Brain microvascular endothelial cell (primary cell): ENCODE measurements at regions not wholly inside any gene's neighbourhood (a gene's known extent, or its start where the extent isn't known, plus 50 kb on each side); places are given as distances from the start of the nearest gene placed in this dataset.
"Not testable (repeated sequence)": the region's sequence is repeated elsewhere in the genome, so short reads cannot be mapped to it uniquely, and the experiment has no call there.

Experiments
- DNase-seq: peaks from one replicate; pipeline ENCODE4 v3.0.0-alpha.2; 2020
- H3K27ac ChIP-seq: fragments of 250-450 bp; sonication (Bioruptor Pico); 2 replicates; pipeline ENCODE4 v1.5.1; 2020; ENCODE audit warnings: mild to moderate bottlenecking, moderate library complexity
- H3K27me3 ChIP-seq: fragments of 250-450 bp; sonication (Bioruptor Pico); replicated peaks from 2 replicates; pipeline ENCODE4 v1.5.1; 2020; ENCODE audit warnings: mild to moderate bottlenecking
- H3K36me3 ChIP-seq: fragments of 250-450 bp; sonication (Bioruptor Pico); replicated peaks from 2 replicates; pipeline ENCODE4 v1.5.1; 2020; ENCODE audit warnings: mild to moderate bottlenecking
- H3K4me3 ChIP-seq: 2 replicates; pipeline ENCODE4 v1.5.1; 2011; ENCODE audit warnings: low read depth, mild to moderate bottlenecking, control low read depth, low read length, moderate library complexity
- in situ Hi-C: cut with HindIII; loops from 2 replicates; pipeline ENCODE4 v1.10.0; 2017; ENCODE audit warnings: low sequenced_read_pairs, low pct_ligation_motif_present
- TF ChIP-seq, protein P1 (sequence below): IDR thresholded peaks from 2 replicates; pipeline ENCODE4 v1.5.1; 2011; ENCODE audit warnings: low read depth, mild to moderate bottlenecking, moderate library complexity, low read length, control low read depth, inconsistent platforms; ENCODE audit errors: missing control alignments

DNA sequence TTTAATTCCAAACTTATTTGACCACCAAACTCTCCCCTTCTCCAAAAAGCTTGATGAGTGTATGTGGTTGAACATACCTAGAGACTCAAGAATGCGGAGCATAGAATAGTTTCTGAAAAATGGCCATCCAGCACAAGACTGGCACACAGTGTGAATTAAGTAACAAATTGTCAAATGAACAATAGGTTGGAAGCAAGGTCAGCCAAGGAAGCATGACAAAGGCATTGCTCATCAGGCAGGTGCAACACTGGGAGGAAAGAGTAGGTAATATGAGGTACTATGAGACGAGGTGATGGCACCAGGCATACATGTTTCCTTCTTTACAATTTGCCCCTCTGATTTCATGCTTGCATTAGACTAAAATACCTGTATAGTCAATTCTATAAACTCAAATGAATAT, 73.7 kb downstream of the DKK1 start:
- Histone ChIP-seq H3K4me3 (no peak overlapping the region), H3K36me3 (no peaks in the 10 kb centered on the region), H3K27ac (no peak overlapping the region), H3K27me3 (no peaks in the 10 kb centered on the region)
- no peak for DNase-seq
- TF ChIP-seq, protein P1, sequence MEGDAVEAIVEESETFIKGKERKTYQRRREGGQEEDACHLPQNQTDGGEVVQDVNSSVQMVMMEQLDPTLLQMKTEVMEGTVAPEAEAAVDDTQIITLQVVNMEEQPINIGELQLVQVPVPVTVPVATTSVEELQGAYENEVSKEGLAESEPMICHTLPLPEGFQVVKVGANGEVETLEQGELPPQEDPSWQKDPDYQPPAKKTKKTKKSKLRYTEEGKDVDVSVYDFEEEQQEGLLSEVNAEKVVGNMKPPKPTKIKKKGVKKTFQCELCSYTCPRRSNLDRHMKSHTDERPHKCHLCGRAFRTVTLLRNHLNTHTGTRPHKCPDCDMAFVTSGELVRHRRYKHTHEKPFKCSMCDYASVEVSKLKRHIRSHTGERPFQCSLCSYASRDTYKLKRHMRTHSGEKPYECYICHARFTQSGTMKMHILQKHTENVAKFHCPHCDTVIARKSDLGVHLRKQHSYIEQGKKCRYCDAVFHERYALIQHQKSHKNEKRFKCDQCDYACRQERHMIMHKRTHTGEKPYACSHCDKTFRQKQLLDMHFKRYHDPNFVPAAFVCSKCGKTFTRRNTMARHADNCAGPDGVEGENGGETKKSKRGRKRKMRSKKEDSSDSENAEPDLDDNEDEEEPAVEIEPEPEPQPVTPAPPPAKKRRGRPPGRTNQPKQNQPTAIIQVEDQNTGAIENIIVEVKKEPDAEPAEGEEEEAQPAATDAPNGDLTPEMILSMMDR: no peak
- in situ Hi-C loops: no loop called here

GRCh38 chr10:52390388-52390787, 76.3 kb downstream of the DKK1 start:
- no peak overlapping the region for H3K27ac ChIP-seq
- H3K36me3 ChIP-seq: no peaks in the 10 kb centered on the region
- H3K27me3 ChIP-seq: no peaks in the 10 kb centered on the region
- TF ChIP-seq, protein P1: no peak
- H3K4me3 ChIP-seq: no peak overlapping the region
- DNase-seq: no peak
- in situ Hi-C loops: no loop called here

DNA sequence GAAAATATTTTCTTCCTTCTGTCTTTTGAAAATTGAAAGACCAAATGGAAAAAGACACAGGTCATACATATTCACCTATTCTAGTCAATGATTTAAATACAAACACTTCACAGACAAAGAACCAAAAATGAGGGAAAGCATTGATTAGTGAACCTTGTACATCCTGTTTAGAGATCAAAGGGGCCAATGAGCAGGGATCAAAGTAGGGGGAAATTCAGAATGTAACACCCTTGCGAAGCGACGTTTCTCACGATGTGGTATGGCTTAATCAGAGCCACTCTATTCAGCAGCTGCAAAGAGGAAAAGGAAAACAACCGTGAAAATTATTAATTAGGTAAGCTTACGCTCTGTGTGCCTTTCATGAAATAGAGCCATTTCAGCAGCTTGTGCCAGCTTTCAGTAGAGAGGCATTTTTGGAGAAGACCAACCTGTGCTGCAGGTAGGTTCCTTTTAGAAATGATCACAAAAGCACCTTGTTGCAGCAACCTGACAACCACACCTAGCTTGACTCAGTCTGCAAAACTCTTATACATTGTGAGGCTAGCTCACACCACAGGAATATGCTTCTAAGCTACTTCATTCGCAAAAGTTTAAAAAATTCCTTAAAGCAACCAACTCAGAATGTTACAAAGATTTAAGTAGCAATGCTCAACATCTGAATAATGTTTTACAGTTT, 78.0 kb downstream of the DKK1 start:
- Histone ChIP-seq H3K27ac (no peak overlapping the region), H3K36me3 (no peaks in the 10 kb centered on the region), H3K27me3 (no peaks in the 10 kb centered on the region), H3K4me3 (no peak overlapping the region)
- no peak for DNase-seq
- in situ Hi-C loops: no loop called here
- TF ChIP-seq, protein P1: no peak

DNA sequence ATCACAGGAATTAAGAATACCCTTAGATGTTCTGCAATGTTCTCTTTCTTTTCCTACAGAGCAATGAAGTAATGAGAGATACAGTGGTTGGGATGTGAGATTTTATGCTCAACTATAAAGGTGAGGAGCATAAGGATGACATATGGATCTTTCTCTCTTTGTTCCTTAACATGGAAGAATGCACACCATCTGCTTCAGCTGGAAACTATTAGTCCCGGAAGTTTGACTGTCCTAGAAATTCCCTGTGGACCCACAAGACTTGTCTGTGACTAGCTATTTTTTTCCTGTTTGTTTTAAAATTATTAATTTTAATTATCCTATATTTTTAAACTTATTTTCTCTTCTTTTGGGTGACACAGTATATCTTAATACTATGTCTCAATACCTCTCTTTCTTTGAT, 80.2 kb downstream of the DKK1 start:
- TF ChIP-seq, protein P1: no peak
- Histone ChIP-seq H3K27me3 (no peaks in the 10 kb centered on the region), H3K4me3 (no peak overlapping the region), H3K27ac (no peak overlapping the region), H3K36me3 (no peaks in the 10 kb centered on the region)
- in situ Hi-C loops: no loop called here
- no peak for DNase-seq

- TF ChIP-seq, protein P1: no peak
- Histone ChIP-seq H3K27me3 (no peaks in the 10 kb centered on the region), H3K36me3 (no peaks in the 10 kb centered on the region), H3K27ac (no peak overlapping the region), H3K4me3 (no peak overlapping the region)
- in situ Hi-C loops: no loop called here
- DNase-seq: peak; percentile 59
Observed at GRCh38 chr10:52400562-52400961, 86.5 kb downstream of the DKK1 start.

DNA sequence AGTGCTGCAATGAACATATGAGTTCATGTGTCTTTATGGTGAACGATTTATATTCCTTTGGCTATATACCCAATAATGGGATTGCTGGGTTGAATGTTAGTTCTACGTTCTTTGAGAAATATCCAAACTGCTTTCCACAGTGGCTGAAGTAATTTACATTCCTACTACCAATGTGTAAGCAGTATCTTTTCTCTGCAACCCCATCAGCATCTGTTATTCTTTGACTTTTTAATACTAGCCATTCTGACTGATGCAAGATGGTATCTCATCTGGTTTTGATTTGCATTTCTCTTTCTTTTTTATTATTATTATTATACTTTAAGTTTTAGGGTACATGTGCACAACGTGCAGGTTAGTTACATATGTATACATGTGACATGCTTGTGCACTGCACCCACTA, 89.7 kb downstream of the DKK1 start:
- H3K4me3 ChIP-seq, H3K36me3 ChIP-seq, in situ Hi-C loops, DNase-seq, H3K27me3 ChIP-seq, H3K27ac ChIP-seq: not testable (repeated sequence)
